ENCODE measurements at regions not wholly inside any gene's neighbourhood (a gene's known extent, or its start where the extent isn't known, plus 50 kb on each side); places are given as distances from the start of the nearest gene placed in this dataset.
A peak's percentile ranks its signal among the peaks of the same experiment; 100 is the strongest.
"Not testable (repeated sequence)": the region's sequence is repeated elsewhere in the genome, so short reads cannot be mapped to it uniquely, and the experiment has no call there.

DNA sequence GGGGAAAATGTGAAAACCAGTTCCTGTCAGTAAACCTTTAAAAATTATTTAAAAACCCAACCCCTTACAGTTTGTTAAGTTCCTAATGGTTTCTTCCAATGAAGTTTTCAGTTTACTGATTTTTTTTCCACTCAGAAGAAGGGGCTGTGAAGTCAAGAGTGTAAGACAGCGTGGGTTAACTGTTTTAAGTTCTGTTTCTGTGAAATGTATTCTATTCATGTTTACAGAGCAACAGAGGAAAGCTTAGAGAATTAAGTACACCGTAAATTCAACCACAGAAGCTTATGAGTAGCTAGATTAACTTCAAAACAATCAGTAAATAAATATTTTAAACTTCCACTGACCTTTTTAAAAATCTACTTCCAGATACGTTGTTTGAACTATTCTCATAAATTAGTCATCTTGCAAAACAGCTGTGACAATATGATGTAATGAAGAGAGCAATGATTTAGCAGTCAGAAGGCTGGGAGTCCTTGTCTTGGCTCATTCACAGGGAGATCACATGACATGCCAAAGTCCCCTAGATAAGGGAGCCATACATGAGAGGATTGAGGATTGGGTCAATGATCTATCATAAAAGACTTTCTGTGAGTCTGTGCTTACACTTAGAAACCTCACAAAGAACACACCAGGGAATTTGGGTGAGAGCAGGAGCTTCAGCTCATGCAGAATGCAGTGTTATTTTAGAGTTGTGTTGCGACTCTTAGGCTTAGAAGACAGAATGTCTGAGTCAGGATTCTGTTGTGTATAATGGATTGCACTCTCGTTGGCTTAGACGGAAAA, 97.3 kb upstream of the ADORA2B start:
- not testable (repeated sequence) for FAIRE-seq; H3K27me3 ChIP-seq (ENCODE audit: control insufficient read depth, insufficient read depth, low read length); H3K4me3 ChIP-seq (ENCODE audit: low read depth, low read length); H3K36me3 ChIP-seq (ENCODE audit: control insufficient read depth, insufficient read depth, low read length)
- DNase-seq (ENCODE audit: low read depth) = peak; percentile 27

DNA sequence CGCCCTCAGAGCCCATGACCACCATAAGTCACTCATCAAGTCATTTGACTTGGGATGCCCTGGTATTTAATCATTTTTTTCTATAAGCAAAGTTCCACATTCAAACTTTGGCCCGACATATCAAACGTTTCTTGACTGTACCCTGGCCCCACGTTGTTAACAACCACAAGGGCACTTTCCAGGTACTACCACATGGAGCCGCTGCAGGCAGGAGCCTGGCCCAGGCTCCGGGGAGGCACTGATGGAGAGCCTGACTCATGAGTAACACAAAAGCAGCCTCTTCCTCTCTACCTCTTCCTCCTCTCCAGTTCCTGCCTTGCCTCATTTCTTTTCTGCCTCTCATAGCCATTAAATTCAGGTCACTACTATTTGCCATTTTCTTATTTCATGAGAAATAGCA, 95.9 kb upstream of the ADORA2B start:
- TF ChIP-seq, protein P1, sequence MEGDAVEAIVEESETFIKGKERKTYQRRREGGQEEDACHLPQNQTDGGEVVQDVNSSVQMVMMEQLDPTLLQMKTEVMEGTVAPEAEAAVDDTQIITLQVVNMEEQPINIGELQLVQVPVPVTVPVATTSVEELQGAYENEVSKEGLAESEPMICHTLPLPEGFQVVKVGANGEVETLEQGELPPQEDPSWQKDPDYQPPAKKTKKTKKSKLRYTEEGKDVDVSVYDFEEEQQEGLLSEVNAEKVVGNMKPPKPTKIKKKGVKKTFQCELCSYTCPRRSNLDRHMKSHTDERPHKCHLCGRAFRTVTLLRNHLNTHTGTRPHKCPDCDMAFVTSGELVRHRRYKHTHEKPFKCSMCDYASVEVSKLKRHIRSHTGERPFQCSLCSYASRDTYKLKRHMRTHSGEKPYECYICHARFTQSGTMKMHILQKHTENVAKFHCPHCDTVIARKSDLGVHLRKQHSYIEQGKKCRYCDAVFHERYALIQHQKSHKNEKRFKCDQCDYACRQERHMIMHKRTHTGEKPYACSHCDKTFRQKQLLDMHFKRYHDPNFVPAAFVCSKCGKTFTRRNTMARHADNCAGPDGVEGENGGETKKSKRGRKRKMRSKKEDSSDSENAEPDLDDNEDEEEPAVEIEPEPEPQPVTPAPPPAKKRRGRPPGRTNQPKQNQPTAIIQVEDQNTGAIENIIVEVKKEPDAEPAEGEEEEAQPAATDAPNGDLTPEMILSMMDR (IDR thresholded peaks at IDR 0.05; ENCODE audit: insufficient read depth, low read length, severe bottlenecking) = peak; percentile 63
- H3K4me3 ChIP-seq (ENCODE audit: low read depth, low read length); H3K27me3 ChIP-seq (ENCODE audit: control insufficient read depth, insufficient read depth, low read length); H3K36me3 ChIP-seq (ENCODE audit: control insufficient read depth, insufficient read depth, low read length): not testable (repeated sequence)
- FAIRE-seq = peak; percentile 93
- peak; percentile 55 for DNase-seq (ENCODE audit: low read depth)

DNA sequence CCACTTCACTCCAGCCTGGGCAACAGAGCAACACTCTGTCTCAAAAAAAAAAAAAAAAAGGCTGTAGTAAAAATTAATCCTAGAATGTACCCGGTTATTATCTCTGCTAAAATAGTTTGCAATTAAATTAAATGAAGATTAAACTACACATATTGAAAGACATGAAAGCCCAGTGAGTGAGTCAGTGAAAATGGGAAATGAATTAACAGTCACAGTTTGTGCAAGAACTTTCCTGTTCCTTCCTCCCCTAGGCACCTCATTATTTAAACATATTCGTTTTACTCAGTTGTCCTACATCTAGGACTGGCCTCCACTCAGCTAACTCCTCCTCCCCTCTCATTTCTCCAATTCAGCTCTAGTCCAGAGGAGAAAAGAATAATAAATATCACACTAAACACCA, 94.9 kb upstream of the ADORA2B start:
- not testable (repeated sequence) for H3K4me3 ChIP-seq (ENCODE audit: low read depth, low read length); H3K27me3 ChIP-seq (ENCODE audit: control insufficient read depth, insufficient read depth, low read length); H3K36me3 ChIP-seq (ENCODE audit: control insufficient read depth, insufficient read depth, low read length); FAIRE-seq
- DNase-seq (ENCODE audit: low read depth) = peak; percentile 38

DNA sequence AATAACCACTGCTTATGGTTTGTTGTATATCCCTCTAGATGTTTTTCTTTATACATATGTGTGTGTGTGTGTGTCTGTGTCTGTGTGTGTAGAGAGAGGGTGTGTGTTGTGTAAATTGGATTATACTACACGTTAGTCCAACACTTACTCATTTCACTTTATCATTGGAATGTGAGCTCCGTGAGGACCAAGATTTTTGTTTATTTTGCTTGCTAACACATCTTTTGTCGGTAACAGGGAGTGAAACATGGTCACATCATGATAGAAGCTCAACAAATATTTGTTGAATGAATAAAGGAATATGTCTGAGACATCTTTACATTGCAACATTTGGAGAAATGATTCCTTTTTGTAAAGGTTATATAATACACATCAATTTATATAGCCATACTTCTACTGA, 94.2 kb upstream of the ADORA2B start:
- DNase-seq (ENCODE audit: low read depth) = peak; percentile 81
- H3K36me3 ChIP-seq (ENCODE audit: control insufficient read depth, insufficient read depth, low read length); FAIRE-seq; H3K4me3 ChIP-seq (ENCODE audit: low read depth, low read length); H3K27me3 ChIP-seq (ENCODE audit: control insufficient read depth, insufficient read depth, low read length): not testable (repeated sequence)

DNA sequence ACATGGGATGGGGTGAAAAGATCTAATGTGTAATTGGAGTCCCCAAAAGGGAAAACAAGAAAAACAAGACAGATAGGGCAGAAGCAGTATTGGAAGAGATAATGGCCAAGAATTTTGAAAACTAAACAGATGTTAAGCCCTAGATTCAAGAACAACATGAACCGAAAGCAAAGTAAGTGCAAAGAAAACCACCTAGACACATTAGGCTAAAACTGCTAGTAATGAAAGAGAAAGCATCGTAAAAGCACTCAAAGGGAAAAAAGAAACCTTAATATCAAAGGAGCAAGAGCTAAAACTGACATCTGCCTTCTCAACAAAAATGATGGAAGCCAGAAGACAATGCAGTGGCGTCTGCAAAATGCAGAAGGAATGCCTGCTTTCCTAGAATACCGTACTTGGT, 92.1 kb upstream of the ADORA2B start:
- DNase-seq (ENCODE audit: low read depth); H3K4me3 ChIP-seq (ENCODE audit: low read depth, low read length); H3K27me3 ChIP-seq (ENCODE audit: control insufficient read depth, insufficient read depth, low read length); H3K36me3 ChIP-seq (ENCODE audit: control insufficient read depth, insufficient read depth, low read length); FAIRE-seq: not testable (repeated sequence)

DNA sequence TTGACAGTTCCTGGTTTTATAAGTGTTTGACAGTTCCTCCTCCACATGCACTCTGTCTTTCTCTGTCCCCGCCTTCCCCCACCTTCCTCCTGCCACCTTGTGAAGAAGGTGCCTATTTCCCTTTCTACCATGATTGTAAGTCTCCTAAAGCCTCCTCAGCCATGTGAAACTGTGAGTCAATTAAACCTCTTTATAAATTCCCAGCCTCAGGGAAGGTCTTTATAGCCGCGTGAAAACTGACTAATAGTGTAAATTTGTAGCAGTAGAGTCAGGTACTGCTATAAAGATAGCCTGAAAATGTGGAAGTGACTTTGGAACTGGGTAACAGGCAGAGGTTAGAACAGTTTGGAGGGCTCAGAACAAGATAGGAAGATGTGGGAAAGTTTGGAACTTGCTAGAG, 88.7 kb upstream of the ADORA2B start:
- not testable (repeated sequence) for DNase-seq (ENCODE audit: low read depth); H3K27me3 ChIP-seq (ENCODE audit: control insufficient read depth, insufficient read depth, low read length); H3K4me3 ChIP-seq (ENCODE audit: low read depth, low read length); FAIRE-seq; H3K36me3 ChIP-seq (ENCODE audit: control insufficient read depth, insufficient read depth, low read length)

DNA sequence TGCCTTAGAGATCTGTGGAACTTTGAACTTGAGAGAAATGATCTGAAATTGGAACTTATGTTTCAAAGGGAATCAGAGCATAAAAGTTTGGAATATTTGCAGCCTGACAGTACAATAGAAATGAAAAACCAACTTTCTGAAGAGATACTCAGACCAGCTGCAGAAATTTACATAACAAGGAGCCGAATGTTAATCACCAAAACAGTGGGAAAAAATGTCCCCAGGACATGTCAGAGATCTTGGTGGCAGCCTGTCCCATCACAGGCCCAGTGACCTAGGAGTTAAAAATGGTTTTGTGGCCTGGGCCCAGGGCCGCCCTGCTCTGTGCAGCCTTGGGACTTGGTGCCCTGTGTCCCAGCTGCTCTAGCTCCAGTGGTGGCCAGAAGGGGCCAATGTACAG, 88.2 kb upstream of the ADORA2B start:
- not testable (repeated sequence) for DNase-seq (ENCODE audit: low read depth); FAIRE-seq

DNA sequence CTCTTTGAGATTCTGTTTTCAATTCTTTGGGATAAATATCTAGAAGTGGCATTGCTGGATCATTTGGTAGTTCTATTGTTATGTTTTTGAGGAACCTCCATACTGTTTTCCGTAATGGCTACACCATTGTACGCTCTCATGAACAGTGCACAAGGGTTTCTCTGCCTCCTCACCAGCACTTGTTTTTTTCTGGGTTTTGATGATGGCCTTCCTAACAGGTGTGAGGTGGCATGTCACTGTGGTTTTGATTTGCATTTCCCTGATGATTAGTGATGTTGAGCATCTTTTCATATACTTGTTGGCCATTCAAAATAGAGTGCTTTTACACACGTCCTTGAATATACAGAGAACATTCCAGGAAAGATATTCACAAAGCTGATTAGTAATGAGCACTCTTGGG, 86.8 kb upstream of the ADORA2B start:
- DNase-seq (ENCODE audit: low read depth); H3K27me3 ChIP-seq (ENCODE audit: control insufficient read depth, insufficient read depth, low read length): not testable (repeated sequence)
- FAIRE-seq = peak; percentile 18

More for the DNA sequence above, 88.2 kb upstream of the ADORA2B start:
- not testable (repeated sequence) for H3K4me3 ChIP-seq (ENCODE audit: low read depth, low read length); H3K27me3 ChIP-seq (ENCODE audit: control insufficient read depth, insufficient read depth, low read length); H3K36me3 ChIP-seq (ENCODE audit: control insufficient read depth, insufficient read depth, low read length)

DNA sequence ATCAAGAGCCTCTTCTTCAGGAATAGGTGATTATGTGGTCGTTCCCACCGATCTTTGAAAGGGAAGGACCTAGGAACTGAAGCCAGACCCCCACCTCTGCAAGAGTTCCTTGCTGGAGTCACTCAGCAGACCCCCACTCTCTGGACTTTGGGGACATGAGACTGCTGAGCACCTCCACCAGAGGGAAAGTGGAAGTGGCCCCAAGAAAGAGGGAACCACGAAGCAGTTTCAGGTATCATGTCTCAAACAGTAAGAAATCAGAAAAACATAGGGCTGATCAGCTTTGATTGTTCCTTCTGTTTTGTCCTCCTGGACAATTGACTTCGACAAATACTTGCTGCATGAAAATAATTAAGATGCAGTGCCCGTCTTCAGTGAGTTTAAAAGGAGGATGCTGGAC, 84.2 kb upstream of the ADORA2B start:
- not testable (repeated sequence) for FAIRE-seq; DNase-seq (ENCODE audit: low read depth); H3K4me3 ChIP-seq (ENCODE audit: low read depth, low read length); H3K36me3 ChIP-seq (ENCODE audit: control insufficient read depth, insufficient read depth, low read length); H3K27me3 ChIP-seq (ENCODE audit: control insufficient read depth, insufficient read depth, low read length)

More for the DNA sequence above, 86.8 kb upstream of the ADORA2B start:
- not testable (repeated sequence) for H3K36me3 ChIP-seq (ENCODE audit: control insufficient read depth, insufficient read depth, low read length); H3K4me3 ChIP-seq (ENCODE audit: low read depth, low read length)

DNA sequence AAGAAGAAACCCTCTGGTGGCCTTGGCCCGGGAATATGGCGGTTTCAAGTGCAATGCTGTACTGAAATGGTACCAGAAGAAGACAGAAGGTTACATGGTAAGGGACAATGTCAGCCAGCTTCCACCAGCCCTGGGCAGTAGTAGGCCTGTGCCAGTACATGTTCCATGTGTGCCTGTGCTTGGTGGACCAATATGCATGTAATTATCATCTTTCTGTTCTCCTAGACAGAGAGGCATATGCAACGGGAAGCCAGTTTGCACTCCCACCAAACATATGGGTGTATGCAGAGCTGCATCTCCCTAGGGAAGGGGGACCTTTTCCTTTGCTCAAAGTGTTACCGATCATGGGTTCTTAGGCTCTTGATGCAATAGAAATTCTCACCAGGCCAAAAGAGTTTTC, 80.9 kb upstream of the ADORA2B start:
- DNase-seq (ENCODE audit: low read depth); H3K36me3 ChIP-seq (ENCODE audit: control insufficient read depth, insufficient read depth, low read length); H3K27me3 ChIP-seq (ENCODE audit: control insufficient read depth, insufficient read depth, low read length); H3K4me3 ChIP-seq (ENCODE audit: low read depth, low read length); FAIRE-seq: not testable (repeated sequence)

DNA sequence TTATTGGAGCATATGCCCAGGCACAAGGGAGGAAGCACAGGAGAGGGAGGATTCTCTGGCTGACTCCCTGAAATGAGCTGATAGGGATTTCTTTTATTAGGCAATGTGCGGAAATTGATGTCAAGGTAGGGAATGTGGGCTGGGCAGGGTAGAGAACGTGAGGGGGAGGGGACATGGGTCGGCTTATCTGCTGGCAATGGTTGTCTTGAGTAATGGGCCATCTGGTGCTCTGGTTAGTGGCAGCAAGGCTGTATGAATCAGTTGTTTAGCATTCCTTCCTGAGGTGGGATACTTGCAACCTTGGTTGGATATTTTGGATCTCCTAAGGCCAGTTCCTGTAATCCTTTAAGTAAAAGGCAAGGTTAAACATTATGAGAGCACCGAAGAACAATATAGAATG, 80.5 kb upstream of the ADORA2B start:
- H3K27me3 ChIP-seq (ENCODE audit: control insufficient read depth, insufficient read depth, low read length); DNase-seq (ENCODE audit: low read depth); FAIRE-seq: not testable (repeated sequence)

DNA sequence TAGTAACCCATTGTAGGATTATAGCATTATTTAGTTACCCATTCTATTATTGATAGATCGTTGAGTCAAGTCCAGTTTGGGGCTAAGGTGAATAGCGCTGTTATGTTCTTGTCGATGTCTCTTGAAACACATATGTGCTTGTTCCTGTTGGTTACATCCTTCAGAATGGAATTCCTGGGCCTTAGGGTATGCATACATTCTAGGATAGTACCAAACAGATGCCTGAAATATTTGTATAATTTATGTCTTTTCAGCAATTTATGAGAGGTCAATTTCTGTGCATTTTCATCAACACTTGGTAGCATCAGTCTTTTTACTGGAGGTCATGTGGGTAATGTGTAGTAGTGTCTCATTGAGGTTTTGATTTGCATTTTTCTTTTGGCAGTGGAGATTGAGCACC, 78.9 kb upstream of the ADORA2B start:
- FAIRE-seq; DNase-seq (ENCODE audit: low read depth); H3K4me3 ChIP-seq (ENCODE audit: low read depth, low read length); H3K27me3 ChIP-seq (ENCODE audit: control insufficient read depth, insufficient read depth, low read length); H3K36me3 ChIP-seq (ENCODE audit: control insufficient read depth, insufficient read depth, low read length): not testable (repeated sequence)

More for the DNA sequence above, 80.5 kb upstream of the ADORA2B start:
- not testable (repeated sequence) for H3K36me3 ChIP-seq (ENCODE audit: control insufficient read depth, insufficient read depth, low read length); H3K4me3 ChIP-seq (ENCODE audit: low read depth, low read length)

DNA sequence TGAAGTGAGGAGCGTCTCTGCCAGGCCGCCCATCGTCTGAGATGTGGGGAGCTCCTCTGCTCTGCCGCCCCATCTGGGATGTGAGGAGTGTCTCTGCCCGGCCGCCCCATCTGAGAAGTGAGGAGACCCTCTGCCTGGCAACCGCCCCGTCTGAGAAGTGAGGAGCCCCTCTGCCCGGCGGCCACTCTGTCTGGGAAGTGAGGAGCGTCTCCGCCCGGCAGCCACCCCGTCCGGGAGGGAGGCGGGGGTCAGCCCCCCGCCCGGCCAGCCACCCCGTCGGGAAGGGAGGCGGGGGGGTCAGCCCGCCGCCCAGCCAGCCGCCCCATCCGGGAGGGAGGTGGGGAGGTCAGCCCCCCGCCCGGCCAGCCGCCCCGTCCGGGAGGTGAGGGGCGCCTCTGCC, 77.6 kb upstream of the ADORA2B start:
- not testable (repeated sequence) for DNase-seq (ENCODE audit: low read depth); FAIRE-seq; H3K27me3 ChIP-seq (ENCODE audit: control insufficient read depth, insufficient read depth, low read length); H3K4me3 ChIP-seq (ENCODE audit: low read depth, low read length); H3K36me3 ChIP-seq (ENCODE audit: control insufficient read depth, insufficient read depth, low read length)

DNA sequence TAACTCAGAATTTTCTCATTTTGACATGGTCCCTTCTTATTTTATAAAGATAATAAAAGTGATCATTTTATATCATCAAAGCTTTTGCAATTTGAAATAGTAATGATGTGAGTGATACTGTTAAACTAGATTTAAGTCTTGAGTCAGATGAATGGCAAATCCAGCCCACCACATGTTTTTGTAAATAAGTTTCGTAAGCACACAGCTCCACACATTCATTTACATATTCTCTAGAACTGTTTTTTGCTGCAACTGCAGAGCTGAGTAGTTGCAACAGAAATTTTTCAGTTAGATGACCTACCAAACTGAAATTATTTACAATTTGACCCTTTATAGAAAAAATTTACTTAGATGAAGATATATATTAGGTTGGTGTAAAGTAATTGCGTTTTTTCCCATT, 75.1 kb upstream of the ADORA2B start:
- not testable (repeated sequence) for FAIRE-seq; DNase-seq (ENCODE audit: low read depth); H3K27me3 ChIP-seq (ENCODE audit: control insufficient read depth, insufficient read depth, low read length); H3K4me3 ChIP-seq (ENCODE audit: low read depth, low read length); H3K36me3 ChIP-seq (ENCODE audit: control insufficient read depth, insufficient read depth, low read length)

All from bronchial epithelial cell (primary cell).